Effector memory CD8-positive, alpha-beta T cell (primary cell): ENCODE measurements at regions not wholly inside any gene's neighbourhood (a gene's known extent, or its start where the extent isn't known, plus 50 kb on each side); places are given as distances from the start of the nearest gene placed in this dataset.
"Not testable (repeated sequence)": the region's sequence is repeated elsewhere in the genome, so short reads cannot be mapped to it uniquely, and the experiment has no call there.

Experiments used
- ATAC-seq: fragments of 150-1000 bp; cut with Tn5 transposase; replicated peaks from 2 replicates; pipeline ENCODE4 v1.10.0; 2021; ENCODE audit warnings: mild to moderate bottlenecking, moderate library complexity
- DNase-seq, 3 experiments: peaks; one replicate each; pipeline ENCODE4 v3.0.0; 2021
- H3K27ac Mint-ChIP-seq, 2 donors: one replicate each; pipeline ENCODE4 v1.8.0; 2022; ENCODE audit warnings: mild to moderate bottlenecking in 2 of 2, mixed read lengths in 2 of 2, moderate library complexity in 2 of 2
- H3K27me3 Mint-ChIP-seq, 2 donors: one replicate each; pipeline ENCODE4 v1.8.0; 2022; ENCODE audit warnings: mixed read lengths in 2 of 2
- H3K36me3 Mint-ChIP-seq: one replicate; pipeline ENCODE4 v1.8.0; 2022; ENCODE audit warnings: mild to moderate bottlenecking, moderate library complexity, mixed read lengths; ENCODE audit not compliant: insufficient read depth
- H3K4me1 Mint-ChIP-seq, 2 donors: one replicate each; pipeline ENCODE4 v1.8.0; 2022; ENCODE audit warnings: low read depth in 2 of 2, mixed read lengths in 2 of 2
- H3K4me3 Mint-ChIP-seq, 2 donors: one replicate each; pipeline ENCODE4 v1.8.0; 2022; ENCODE audit warnings: mild to moderate bottlenecking in 2 of 2, mixed read lengths in 2 of 2, moderate library complexity in 2 of 2
- H3K9me3 Mint-ChIP-seq, 2 donors: one replicate each; pipeline ENCODE4 v1.8.0; 2022; ENCODE audit warnings: mixed read lengths in 2 of 2

DNA sequence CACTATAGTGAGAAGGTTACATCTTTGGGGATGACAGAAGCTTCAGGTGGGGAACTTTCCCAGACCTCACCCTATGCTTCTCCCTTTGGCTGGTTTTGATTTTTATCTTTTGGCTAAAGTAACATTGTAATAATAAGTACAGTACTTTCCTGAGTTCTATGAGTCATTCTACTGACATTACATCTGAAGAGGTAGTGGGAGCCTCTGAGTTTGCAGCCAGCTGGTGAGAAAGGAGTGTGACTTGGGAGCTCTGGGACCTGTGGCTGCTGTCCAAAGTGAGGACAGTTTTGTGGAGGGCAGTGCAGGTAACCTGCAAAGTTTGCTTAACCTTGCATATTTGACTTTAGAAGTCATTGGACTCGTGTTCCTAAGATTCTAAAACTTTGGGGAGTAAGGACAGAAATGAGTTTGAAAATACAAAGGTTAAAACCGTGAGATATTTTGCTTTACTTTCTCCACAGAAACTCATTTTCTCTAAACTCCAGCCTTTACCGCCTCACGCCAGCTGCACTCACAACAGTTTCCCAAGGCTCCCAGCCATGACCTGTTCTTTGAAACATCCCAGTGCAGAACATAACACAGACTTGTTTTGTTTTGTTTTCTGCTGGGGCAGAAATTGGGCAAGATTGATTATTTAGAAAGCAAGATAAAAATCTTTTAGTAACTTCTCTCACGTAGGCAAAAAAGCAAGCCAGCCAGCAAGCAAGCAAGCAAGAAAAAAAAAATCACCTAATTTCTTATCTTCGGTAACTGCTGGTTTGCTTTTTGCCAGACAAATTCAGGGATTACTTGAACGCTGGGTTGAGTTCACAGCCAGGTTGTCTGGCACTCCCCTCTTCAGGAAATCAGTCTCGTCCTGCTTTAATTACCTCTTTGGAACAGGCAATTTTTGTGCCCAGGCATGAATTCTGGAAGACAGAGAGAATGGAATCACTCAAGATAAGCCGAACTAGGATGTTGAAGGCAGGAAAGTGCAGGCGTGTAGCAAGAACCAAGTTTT, 478.3 kb upstream of the ISX start:
- peaks cover 0 to 2% of the 10 kb centered on the region in 2 donors for H3K9me3 Mint-ChIP-seq
- no peaks in the 10 kb centered on the region for H3K36me3 Mint-ChIP-seq
- H3K27me3 Mint-ChIP-seq, result no peaks in the 10 kb centered on the region
- ATAC-seq (no peak), DNase-seq (no peak)
- H3K4me1 Mint-ChIP-seq, result no peaks in the 10 kb centered on the region
- no peak overlapping the region for H3K4me3 Mint-ChIP-seq
- H3K27ac Mint-ChIP-seq, result no peak overlapping the region

GRCh38 chr22:34588871-34589545, 476.9 kb upstream of the ISX start:
- no peak for ATAC-seq
- no peaks in the 10 kb centered on the region for H3K36me3 Mint-ChIP-seq
- H3K27ac Mint-ChIP-seq, result no peak overlapping the region
- H3K9me3 Mint-ChIP-seq, result peaks cover 0 to 5% of the 10 kb centered on the region in 2 donors
- DNase-seq, result no peak
- no peaks in the 10 kb centered on the region for H3K4me1 Mint-ChIP-seq
- H3K27me3 Mint-ChIP-seq, result no peaks in the 10 kb centered on the region
- no peak overlapping the region for H3K4me3 Mint-ChIP-seq

- H3K9me3 Mint-ChIP-seq, result peaks cover 0 to 10% of the 10 kb centered on the region in 2 donors
- no peak overlapping the region for H3K27ac Mint-ChIP-seq
- no peaks in the 10 kb centered on the region for H3K36me3 Mint-ChIP-seq
- H3K4me1 Mint-ChIP-seq, result no peaks in the 10 kb centered on the region
- no peak for DNase-seq
- no peak overlapping the region for H3K4me3 Mint-ChIP-seq
- no peak for ATAC-seq
- no peaks in the 10 kb centered on the region for H3K27me3 Mint-ChIP-seq
Observed at GRCh38 chr22:34592123-34592740, 473.7 kb upstream of the ISX start.

- Mint-ChIP-seq H3K9me3 (peaks cover 0 to 7% of the 10 kb centered on the region in 2 donors), H3K4me1 (no peaks in the 10 kb centered on the region), H3K4me3 (no peak overlapping the region), H3K36me3 (no peaks in the 10 kb centered on the region), H3K27ac (no peak overlapping the region), H3K27me3 (no peaks in the 10 kb centered on the region)
- DNase-seq (no peak), ATAC-seq (no peak)
Observed at GRCh38 chr22:34599567-34599966, 466.4 kb upstream of the ISX start.

GRCh38 chr22:34604312-34604711, 461.6 kb upstream of the ISX start:
- H3K27ac Mint-ChIP-seq, result no peak overlapping the region
- DNase-seq (no peak), ATAC-seq (no peak)
- no peak overlapping the region for H3K4me3 Mint-ChIP-seq
- peaks cover 3 to 9% of the 10 kb centered on the region in 2 donors for H3K9me3 Mint-ChIP-seq
- no peaks in the 10 kb centered on the region for H3K36me3 Mint-ChIP-seq
- no peaks in the 10 kb centered on the region for H3K4me1 Mint-ChIP-seq
- H3K27me3 Mint-ChIP-seq, result no peaks in the 10 kb centered on the region

DNA sequence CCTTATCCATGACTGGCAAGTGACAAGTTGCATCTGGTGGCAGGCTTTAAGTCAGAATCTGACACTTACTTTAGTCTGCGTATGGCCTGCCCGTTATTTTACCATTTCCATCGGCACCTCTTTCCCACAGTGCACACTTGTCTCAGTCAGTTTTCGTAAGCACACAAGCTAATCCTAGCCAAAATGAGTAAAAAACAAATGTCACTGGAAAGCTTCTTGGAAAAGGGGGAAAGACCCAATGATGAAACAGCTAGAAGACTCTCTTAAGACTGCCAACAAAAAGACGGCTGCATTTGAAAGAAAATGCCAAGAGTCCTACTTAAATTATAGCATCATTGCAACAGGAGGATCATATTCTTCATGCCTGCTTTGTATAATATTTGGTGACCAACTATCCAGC, 457.9 kb upstream of the ISX start:
- Mint-ChIP-seq H3K27me3 (no peaks in the 10 kb centered on the region), H3K9me3 (peaks cover 3 to 9% of the 10 kb centered on the region in 2 donors), H3K27ac (no peak overlapping the region), H3K4me3 (no peak overlapping the region), H3K4me1 (no peaks in the 10 kb centered on the region), H3K36me3 (no peaks in the 10 kb centered on the region)
- DNase-seq (no peak), ATAC-seq (no peak)

GRCh38 chr22:34608540-34609115, 457.3 kb upstream of the ISX start:
- Mint-ChIP-seq H3K36me3 (no peaks in the 10 kb centered on the region), H3K4me1 (no peaks in the 10 kb centered on the region), H3K27me3 (no peaks in the 10 kb centered on the region), H3K9me3 (peaks cover 3 to 9% of the 10 kb centered on the region in 2 donors), H3K27ac (no peak overlapping the region), H3K4me3 (no peak overlapping the region)
- no peak for ATAC-seq
- no peak for DNase-seq

GRCh38 chr22:34609646-34610045, 456.3 kb upstream of the ISX start:
- Mint-ChIP-seq H3K36me3 (no peaks in the 10 kb centered on the region), H3K27me3 (no peaks in the 10 kb centered on the region), H3K4me3 (no peak overlapping the region), H3K27ac (no peak overlapping the region), H3K4me1 (no peaks in the 10 kb centered on the region), H3K9me3 (peaks cover 3 to 9% of the 10 kb centered on the region in 2 donors)
- no peak for ATAC-seq
- no peak for DNase-seq

DNA sequence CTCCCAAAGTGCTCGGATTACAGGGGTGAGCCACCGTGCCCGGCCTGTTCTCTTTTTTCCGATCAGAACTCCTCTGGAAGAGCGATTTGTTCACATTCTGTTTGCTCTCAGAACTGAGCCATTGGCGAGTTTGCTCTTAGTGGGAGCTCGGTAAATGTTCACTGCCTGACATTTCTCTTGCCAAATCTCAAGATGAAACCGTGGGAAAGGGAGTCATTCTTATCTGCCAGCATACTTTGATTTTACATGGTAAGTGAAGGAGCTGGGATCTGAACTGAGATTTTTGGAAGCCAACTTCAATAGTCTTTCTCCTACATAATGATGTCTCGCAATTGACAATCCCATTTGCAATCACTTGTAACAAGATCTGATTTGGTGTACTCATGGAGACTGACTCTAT, 445.8 kb upstream of the ISX start:
- DNase-seq, result no peak
- Mint-ChIP-seq H3K4me1 (no peaks in the 10 kb centered on the region), H3K4me3 (no peak overlapping the region), H3K36me3 (no peaks in the 10 kb centered on the region), H3K27ac (no peak overlapping the region), H3K27me3 (no peaks in the 10 kb centered on the region), H3K9me3 (peaks cover 0 to 2% of the 10 kb centered on the region in 2 donors)
- ATAC-seq, result no peak

- no peaks in the 10 kb centered on the region for H3K27me3 Mint-ChIP-seq
- H3K9me3 Mint-ChIP-seq, result peaks cover 0 to 2% of the 10 kb centered on the region in 2 donors
- no peak overlapping the region for H3K27ac Mint-ChIP-seq
- ATAC-seq, result no peak
- no peaks in the 10 kb centered on the region for H3K36me3 Mint-ChIP-seq
- no peak overlapping the region for H3K4me3 Mint-ChIP-seq
- no peak for DNase-seq
- H3K4me1 Mint-ChIP-seq, result no peaks in the 10 kb centered on the region
Observed at GRCh38 chr22:34620832-34621231, 445.1 kb upstream of the ISX start.

- Mint-ChIP-seq H3K9me3 (no peaks in the 10 kb centered on the region), H3K27ac (no peak overlapping the region), H3K4me1 (no peaks in the 10 kb centered on the region), H3K27me3 (no peaks in the 10 kb centered on the region), H3K36me3 (no peaks in the 10 kb centered on the region), H3K4me3 (no peak overlapping the region)
- DNase-seq (no peak), ATAC-seq (no peak)
Observed at GRCh38 chr22:34622602-34623001, 443.4 kb upstream of the ISX start.

GRCh38 chr22:34623580-34623979, 442.4 kb upstream of the ISX start:
- ATAC-seq, result no peak
- no peaks in the 10 kb centered on the region for H3K36me3 Mint-ChIP-seq
- no peaks in the 10 kb centered on the region for H3K9me3 Mint-ChIP-seq
- H3K27me3 Mint-ChIP-seq, result no peaks in the 10 kb centered on the region
- no peak overlapping the region for H3K4me3 Mint-ChIP-seq
- DNase-seq, result no peak
- no peak overlapping the region for H3K27ac Mint-ChIP-seq
- H3K4me1 Mint-ChIP-seq, result no peaks in the 10 kb centered on the region

DNA sequence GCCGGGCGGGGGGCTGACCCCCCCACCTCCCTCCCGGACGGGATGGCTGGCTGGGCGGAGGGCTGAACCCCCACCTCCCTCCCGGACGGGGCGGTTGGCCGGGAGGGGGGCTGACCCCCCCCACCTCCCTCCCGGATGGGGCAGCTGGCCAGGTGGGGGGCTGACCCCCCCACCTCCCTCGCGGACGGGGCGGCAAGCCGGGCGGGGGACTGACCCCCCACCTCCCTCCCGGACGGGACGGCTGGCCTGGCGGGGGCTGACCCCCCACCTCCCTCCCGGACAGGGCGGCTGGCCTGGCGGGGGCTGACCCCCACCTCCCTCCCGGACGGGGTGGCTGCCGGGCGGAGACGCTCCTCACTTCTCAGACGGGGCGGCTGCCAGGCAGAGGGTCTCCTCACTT, 440.1 kb upstream of the ISX start:
- not testable (repeated sequence) for H3K4me1 Mint-ChIP-seq, H3K27me3 Mint-ChIP-seq, H3K4me3 Mint-ChIP-seq, DNase-seq, H3K9me3 Mint-ChIP-seq, H3K36me3 Mint-ChIP-seq, ATAC-seq, H3K27ac Mint-ChIP-seq
